GM23338 (cell line): ENCODE measurements at regions not wholly inside any gene's neighbourhood (a gene's known extent, or its start where the extent isn't known, plus 50 kb on each side); places are given as distances from the start of the nearest gene placed in this dataset.

Source experiments
- ATAC-seq: fragments of 200-7000 bp; cut with Tn5 transposase; 3 replicates; pipeline ENCODE4 v1.9.1; 2020
- DNase-seq: peaks from one replicate; pipeline ENCODE4 v3.0.0-alpha.2; 2015; ENCODE audit warnings: low spot score
- H2AFZ ChIP-seq: fragments of 200-600 bp; sonication (generic); 2 replicates; pipeline ENCODE4 v1.8.0; 2016; ENCODE audit warnings: antibody characterized with exemption, mild to moderate bottlenecking, moderate library complexity
- H3F3A ChIP-seq: fragments of 200-600 bp; sonication (generic); replicated peaks from 2 replicates; pipeline ENCODE4 v1.8.0; 2017; ENCODE audit warnings: antibody characterized with exemption, mixed run types, low read depth
- H3K27ac ChIP-seq: fragments of 200-600 bp; sonication (generic); 2 replicates; pipeline ENCODE4 v1.6.1; 2016; ENCODE audit warnings: low read depth
- H3K27me3 ChIP-seq: fragments of 200-600 bp; sonication (generic); 2 replicates; pipeline ENCODE4 v1.8.0; 2016; ENCODE audit warnings: mild to moderate bottlenecking, mixed run types, moderate library complexity; ENCODE audit not compliant: insufficient read depth
- H3K36me3 ChIP-seq: fragments of 200-600 bp; sonication (generic); 2 replicates; pipeline ENCODE4 v1.8.0; 2016; ENCODE audit warnings: mild to moderate bottlenecking; ENCODE audit not compliant: insufficient read depth
- H3K4me1 ChIP-seq: fragments of 200-600 bp; sonication (generic); 2 replicates; pipeline ENCODE4 v1.8.0; 2016; ENCODE audit warnings: mild to moderate bottlenecking, moderate library complexity; ENCODE audit not compliant: insufficient read depth
- H3K4me2 ChIP-seq: fragments of 200-600 bp; sonication (generic); 2 replicates; pipeline ENCODE4 v1.7.1; 2017; ENCODE audit warnings: mixed run types
- H3K4me3 ChIP-seq: fragments of 200-600 bp; sonication (generic); 2 replicates; pipeline ENCODE4 v1.6.1; 2016; ENCODE audit warnings: mixed run types
- H3K79me2 ChIP-seq: fragments of 200-600 bp; sonication (generic); replicated peaks from 2 replicates; pipeline ENCODE4 v1.8.0; 2017; ENCODE audit warnings: mild to moderate bottlenecking; ENCODE audit not compliant: insufficient read depth
- H3K9me2 ChIP-seq: fragments of 200-600 bp; sonication (generic); 2 replicates; pipeline ENCODE4 v1.8.0; 2017; ENCODE audit not compliant: insufficient read depth
- H4K20me1 ChIP-seq: fragments of 200-600 bp; sonication (generic); replicated peaks from 2 replicates; pipeline ENCODE4 v1.8.0; 2017; ENCODE audit warnings: mild to moderate bottlenecking; ENCODE audit not compliant: insufficient read depth
- H3K27ac Mint-ChIP-seq: 2 replicates; pipeline ENCODE4 v1.8.0; 2020; ENCODE audit warnings: inconsistent platforms, mild to moderate bottlenecking, moderate library complexity, mixed read lengths
- H3K27me3 Mint-ChIP-seq: 3 replicates; pipeline ENCODE4 v1.8.0; 2022; ENCODE audit warnings: low read depth, mild to moderate bottlenecking, moderate library complexity, mixed read lengths, inconsistent platforms; ENCODE audit not compliant: insufficient read depth, poor library complexity
- H3K36me3 Mint-ChIP-seq: 3 replicates; pipeline ENCODE4 v1.8.0; 2021; ENCODE audit warnings: low read depth, mild to moderate bottlenecking, inconsistent platforms, moderate library complexity, mixed read lengths
- H3K4me1 Mint-ChIP-seq: 3 replicates; pipeline ENCODE4 v1.8.0; 2020; ENCODE audit warnings: mild to moderate bottlenecking, inconsistent platforms, mixed read lengths
- H3K4me3 Mint-ChIP-seq: 3 replicates; pipeline ENCODE4 v1.8.0; 2021; ENCODE audit warnings: moderate library complexity, mild to moderate bottlenecking, inconsistent platforms, mixed read lengths
- H3K9me3 Mint-ChIP-seq: 3 replicates; pipeline ENCODE4 v1.8.0; 2020; ENCODE audit warnings: moderate library complexity, mild to moderate bottlenecking, inconsistent platforms, mixed read lengths
- CREB1 ChIP-seq: fragments of 250-450 bp; sonication (Bioruptor Pico); IDR thresholded peaks from 2 replicates; pipeline ENCODE4 v1.5.0; 2020; ENCODE audit warnings: low read depth, mild to moderate bottlenecking, moderate library complexity
- EZH2 ChIP-seq: fragments of 200-600 bp; sonication (generic); IDR thresholded peaks from one replicate; pipeline ENCODE4 v1.8.0; 2017; ENCODE audit warnings: antibody characterized with exemption, mild to moderate bottlenecking, low read depth; ENCODE audit not compliant: unreplicated experiment
- EZH2phosphoT487 ChIP-seq: fragments of 200-600 bp; sonication (generic); IDR thresholded peaks from one replicate; pipeline ENCODE4 v1.8.1; 2018; ENCODE audit warnings: antibody characterized with exemption; ENCODE audit not compliant: unreplicated experiment
- JUNB ChIP-seq: IDR thresholded peaks from one replicate; pipeline ENCODE4 v1.6.1; 2016; ENCODE audit warnings: antibody characterized with exemption; ENCODE audit not compliant: unreplicated experiment
- NANOG ChIP-seq: IDR thresholded peaks from 2 replicates; pipeline ENCODE4 v1.6.1; 2016; ENCODE audit warnings: antibody characterized with exemption, borderline replicate concordance
- POLR2AphosphoS5 ChIP-seq: IDR thresholded peaks from 2 replicates; pipeline ENCODE4 v1.6.1; 2016; ENCODE audit warnings: antibody characterized with exemption, low read depth
- STAT1 ChIP-seq: IDR thresholded peaks from one replicate; pipeline ENCODE4 v1.6.1; 2016; ENCODE audit warnings: antibody characterized with exemption; ENCODE audit not compliant: unreplicated experiment
- ZNF114 ChIP-seq: fragments of 250-450 bp; sonication (Bioruptor Pico); IDR thresholded peaks from 2 replicates; pipeline ENCODE4 v1.5.0; 2020; ENCODE audit warnings: mild to moderate bottlenecking, moderate library complexity
- ZNF331 ChIP-seq: fragments of 250-450 bp; sonication (Bioruptor Pico); IDR thresholded peaks from 2 replicates; pipeline ENCODE4 v1.5.0; 2020; ENCODE audit warnings: low read depth, mild to moderate bottlenecking, moderate library complexity
- TF ChIP-seq, protein P1 (sequence below): IDR thresholded peaks from 2 replicates; pipeline ENCODE4 v1.6.1; 2016; ENCODE audit warnings: antibody characterized with exemption
- TF ChIP-seq, protein P2 (sequence below), 2 experiments: fragments of 200-600 bp in 1 of 2; sonication (generic) in 1 of 2; conservative IDR thresholded peaks; 2 replicates each; pipeline versions ENCODE4 v1.5.1 to v1.6.1; 2016 to 2017; ENCODE audit warnings: antibody characterized with exemption in 2 of 2, low read depth in 2 of 2, mild to moderate bottlenecking in 2 of 2, moderate library complexity in 1 of 2
- TF ChIP-seq, protein P3 (sequence below): IDR thresholded peaks from one replicate; pipeline ENCODE4 v1.6.1; 2018; ENCODE audit warnings: antibody characterized with exemption; ENCODE audit not compliant: unreplicated experiment
- TF ChIP-seq, protein P4 (sequence below): fragments of 250-450 bp; sonication (Bioruptor Pico); IDR thresholded peaks from 2 replicates; pipeline ENCODE4 v1.5.0; 2020; ENCODE audit warnings: mild to moderate bottlenecking, moderate library complexity

DNA sequence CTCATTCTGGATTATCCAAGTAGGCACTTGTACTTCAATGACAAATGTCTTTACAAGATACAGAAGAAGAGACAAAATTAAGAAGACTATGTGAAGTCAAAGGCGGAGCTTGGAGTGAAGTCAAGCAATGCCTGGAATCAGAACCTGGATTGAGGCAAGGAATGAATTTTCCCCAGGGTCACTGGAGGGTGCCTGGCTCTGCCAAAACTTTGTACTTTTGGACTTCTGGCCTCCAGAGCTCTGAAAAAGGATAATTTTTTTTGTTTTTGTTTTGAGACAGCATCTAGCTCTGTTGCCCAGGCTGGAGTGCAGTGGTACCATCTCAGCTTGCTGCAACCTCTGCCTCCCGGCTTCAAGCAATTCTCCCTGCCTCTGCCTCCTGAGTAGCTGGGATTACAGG, 119.3 kb upstream of the AGBL1 start:
- H3K27me3 Mint-ChIP-seq: no peaks in the 10 kb centered on the region
- H3K36me3 ChIP-seq: no peaks in the 10 kb centered on the region
- peaks cover 13% of the 10 kb centered on the region for H3K9me2 ChIP-seq
- no peak overlapping the region for H3K4me2 ChIP-seq
- no peak for ATAC-seq
- no peak overlapping the region for H3K4me3 ChIP-seq
- H3K27ac Mint-ChIP-seq: no peak overlapping the region
- no peaks in the 10 kb centered on the region for H3K79me2 ChIP-seq
- no peaks in the 10 kb centered on the region for H3K36me3 Mint-ChIP-seq
- H3K27me3 ChIP-seq: no peaks in the 10 kb centered on the region
- H3K4me1 ChIP-seq: no peaks in the 10 kb centered on the region
- peaks cover under 1% of the 10 kb centered on the region; the same call in 2 of the 3 replicates for H3K9me3 Mint-ChIP-seq
- no peak overlapping the region for H3K4me3 Mint-ChIP-seq
- no peak overlapping the region for H2AFZ ChIP-seq
- no peak for DNase-seq
- TF ChIP-seq ZNF331 (CRISPR knock-in tag) (no peak), EZH2phosphoT487 (no peak), EZH2 (no peak), CREB1 (no peak), STAT1 (no peak), JUNB (no peak), POLR2AphosphoS5 (no peak), ZNF114 (no peak), NANOG (no peak)
- TF ChIP-seq, protein P1, sequence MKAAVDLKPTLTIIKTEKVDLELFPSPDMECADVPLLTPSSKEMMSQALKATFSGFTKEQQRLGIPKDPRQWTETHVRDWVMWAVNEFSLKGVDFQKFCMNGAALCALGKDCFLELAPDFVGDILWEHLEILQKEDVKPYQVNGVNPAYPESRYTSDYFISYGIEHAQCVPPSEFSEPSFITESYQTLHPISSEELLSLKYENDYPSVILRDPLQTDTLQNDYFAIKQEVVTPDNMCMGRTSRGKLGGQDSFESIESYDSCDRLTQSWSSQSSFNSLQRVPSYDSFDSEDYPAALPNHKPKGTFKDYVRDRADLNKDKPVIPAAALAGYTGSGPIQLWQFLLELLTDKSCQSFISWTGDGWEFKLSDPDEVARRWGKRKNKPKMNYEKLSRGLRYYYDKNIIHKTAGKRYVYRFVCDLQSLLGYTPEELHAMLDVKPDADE: no peak
- TF ChIP-seq, protein P2, sequence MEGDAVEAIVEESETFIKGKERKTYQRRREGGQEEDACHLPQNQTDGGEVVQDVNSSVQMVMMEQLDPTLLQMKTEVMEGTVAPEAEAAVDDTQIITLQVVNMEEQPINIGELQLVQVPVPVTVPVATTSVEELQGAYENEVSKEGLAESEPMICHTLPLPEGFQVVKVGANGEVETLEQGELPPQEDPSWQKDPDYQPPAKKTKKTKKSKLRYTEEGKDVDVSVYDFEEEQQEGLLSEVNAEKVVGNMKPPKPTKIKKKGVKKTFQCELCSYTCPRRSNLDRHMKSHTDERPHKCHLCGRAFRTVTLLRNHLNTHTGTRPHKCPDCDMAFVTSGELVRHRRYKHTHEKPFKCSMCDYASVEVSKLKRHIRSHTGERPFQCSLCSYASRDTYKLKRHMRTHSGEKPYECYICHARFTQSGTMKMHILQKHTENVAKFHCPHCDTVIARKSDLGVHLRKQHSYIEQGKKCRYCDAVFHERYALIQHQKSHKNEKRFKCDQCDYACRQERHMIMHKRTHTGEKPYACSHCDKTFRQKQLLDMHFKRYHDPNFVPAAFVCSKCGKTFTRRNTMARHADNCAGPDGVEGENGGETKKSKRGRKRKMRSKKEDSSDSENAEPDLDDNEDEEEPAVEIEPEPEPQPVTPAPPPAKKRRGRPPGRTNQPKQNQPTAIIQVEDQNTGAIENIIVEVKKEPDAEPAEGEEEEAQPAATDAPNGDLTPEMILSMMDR (conservative IDR thresholded peaks at IDR 0.05; ENCODE audit: low read depth in 2 of 2): no peak
- TF ChIP-seq, protein P3, sequence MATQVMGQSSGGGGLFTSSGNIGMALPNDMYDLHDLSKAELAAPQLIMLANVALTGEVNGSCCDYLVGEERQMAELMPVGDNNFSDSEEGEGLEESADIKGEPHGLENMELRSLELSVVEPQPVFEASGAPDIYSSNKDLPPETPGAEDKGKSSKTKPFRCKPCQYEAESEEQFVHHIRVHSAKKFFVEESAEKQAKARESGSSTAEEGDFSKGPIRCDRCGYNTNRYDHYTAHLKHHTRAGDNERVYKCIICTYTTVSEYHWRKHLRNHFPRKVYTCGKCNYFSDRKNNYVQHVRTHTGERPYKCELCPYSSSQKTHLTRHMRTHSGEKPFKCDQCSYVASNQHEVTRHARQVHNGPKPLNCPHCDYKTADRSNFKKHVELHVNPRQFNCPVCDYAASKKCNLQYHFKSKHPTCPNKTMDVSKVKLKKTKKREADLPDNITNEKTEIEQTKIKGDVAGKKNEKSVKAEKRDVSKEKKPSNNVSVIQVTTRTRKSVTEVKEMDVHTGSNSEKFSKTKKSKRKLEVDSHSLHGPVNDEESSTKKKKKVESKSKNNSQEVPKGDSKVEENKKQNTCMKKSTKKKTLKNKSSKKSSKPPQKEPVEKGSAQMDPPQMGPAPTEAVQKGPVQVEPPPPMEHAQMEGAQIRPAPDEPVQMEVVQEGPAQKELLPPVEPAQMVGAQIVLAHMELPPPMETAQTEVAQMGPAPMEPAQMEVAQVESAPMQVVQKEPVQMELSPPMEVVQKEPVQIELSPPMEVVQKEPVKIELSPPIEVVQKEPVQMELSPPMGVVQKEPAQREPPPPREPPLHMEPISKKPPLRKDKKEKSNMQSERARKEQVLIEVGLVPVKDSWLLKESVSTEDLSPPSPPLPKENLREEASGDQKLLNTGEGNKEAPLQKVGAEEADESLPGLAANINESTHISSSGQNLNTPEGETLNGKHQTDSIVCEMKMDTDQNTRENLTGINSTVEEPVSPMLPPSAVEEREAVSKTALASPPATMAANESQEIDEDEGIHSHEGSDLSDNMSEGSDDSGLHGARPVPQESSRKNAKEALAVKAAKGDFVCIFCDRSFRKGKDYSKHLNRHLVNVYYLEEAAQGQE: no peak
- TF ChIP-seq, protein P4, sequence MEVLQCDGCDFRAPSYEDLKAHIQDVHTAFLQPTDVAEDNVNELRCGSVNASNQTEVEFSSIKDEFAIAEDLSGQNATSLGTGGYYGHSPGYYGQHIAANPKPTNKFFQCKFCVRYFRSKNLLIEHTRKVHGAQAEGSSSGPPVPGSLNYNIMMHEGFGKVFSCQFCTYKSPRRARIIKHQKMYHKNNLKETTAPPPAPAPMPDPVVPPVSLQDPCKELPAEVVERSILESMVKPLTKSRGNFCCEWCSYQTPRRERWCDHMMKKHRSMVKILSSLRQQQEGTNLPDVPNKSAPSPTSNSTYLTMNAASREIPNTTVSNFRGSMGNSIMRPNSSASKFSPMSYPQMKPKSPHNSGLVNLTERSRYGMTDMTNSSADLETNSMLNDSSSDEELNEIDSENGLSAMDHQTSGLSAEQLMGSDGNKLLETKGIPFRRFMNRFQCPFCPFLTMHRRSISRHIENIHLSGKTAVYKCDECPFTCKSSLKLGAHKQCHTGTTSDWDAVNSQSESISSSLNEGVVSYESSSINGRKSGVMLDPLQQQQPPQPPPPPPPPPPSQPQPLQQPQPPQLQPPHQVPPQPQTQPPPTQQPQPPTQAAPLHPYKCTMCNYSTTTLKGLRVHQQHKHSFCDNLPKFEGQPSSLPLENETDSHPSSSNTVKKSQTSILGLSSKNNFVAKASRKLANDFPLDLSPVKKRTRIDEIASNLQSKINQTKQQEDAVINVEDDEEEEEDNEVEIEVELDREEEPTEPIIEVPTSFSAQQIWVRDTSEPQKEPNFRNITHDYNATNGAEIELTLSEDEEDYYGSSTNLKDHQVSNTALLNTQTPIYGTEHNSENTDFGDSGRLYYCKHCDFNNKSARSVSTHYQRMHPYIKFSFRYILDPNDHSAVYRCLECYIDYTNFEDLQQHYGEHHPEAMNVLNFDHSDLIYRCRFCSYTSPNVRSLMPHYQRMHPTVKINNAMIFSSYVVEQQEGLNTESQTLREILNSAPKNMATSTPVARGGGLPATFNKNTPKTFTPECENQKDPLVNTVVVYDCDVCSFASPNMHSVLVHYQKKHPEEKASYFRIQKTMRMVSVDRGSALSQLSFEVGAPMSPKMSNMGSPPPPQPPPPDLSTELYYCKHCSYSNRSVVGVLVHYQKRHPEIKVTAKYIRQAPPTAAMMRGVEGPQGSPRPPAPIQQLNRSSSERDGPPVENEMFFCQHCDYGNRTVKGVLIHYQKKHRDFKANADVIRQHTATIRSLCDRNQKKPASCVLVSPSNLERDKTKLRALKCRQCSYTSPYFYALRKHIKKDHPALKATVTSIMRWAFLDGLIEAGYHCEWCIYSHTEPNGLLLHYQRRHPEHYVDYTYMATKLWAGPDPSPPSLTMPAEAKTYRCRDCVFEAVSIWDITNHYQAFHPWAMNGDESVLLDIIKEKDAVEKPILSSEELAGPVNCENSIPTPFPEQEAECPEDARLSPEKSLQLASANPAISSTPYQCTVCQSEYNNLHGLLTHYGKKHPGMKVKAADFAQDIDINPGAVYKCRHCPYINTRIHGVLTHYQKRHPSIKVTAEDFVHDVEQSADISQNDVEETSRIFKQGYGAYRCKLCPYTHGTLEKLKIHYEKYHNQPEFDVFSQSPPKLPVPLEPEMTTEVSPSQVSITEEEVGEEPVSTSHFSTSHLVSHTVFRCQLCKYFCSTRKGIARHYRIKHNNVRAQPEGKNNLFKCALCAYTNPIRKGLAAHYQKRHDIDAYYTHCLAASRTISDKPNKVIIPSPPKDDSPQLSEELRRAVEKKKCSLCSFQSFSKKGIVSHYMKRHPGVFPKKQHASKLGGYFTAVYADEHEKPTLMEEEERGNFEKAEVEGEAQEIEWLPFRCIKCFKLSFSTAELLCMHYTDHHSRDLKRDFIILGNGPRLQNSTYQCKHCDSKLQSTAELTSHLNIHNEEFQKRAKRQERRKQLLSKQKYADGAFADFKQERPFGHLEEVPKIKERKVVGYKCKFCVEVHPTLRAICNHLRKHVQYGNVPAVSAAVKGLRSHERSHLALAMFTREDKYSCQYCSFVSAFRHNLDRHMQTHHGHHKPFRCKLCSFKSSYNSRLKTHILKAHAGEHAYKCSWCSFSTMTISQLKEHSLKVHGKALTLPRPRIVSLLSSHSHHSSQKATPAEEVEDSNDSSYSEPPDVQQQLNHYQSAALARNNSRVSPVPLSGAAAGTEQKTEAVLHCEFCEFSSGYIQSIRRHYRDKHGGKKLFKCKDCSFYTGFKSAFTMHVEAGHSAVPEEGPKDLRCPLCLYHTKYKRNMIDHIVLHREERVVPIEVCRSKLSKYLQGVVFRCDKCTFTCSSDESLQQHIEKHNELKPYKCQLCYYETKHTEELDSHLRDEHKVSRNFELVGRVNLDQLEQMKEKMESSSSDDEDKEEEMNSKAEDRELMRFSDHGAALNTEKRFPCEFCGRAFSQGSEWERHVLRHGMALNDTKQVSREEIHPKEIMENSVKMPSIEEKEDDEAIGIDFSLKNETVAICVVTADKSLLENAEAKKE: no peak
- no peaks in the 10 kb centered on the region for H3F3A ChIP-seq
- no peak overlapping the region for H3K27ac ChIP-seq
- no peaks in the 10 kb centered on the region for H4K20me1 ChIP-seq
- H3K4me1 Mint-ChIP-seq: no peaks in the 10 kb centered on the region
